GM21381 (cell line): ENCODE measurements at regions not wholly inside any gene's neighbourhood (a gene's known extent, or its start where the extent isn't known, plus 50 kb on each side); places are given as distances from the start of the nearest gene placed in this dataset.
"Not testable (repeated sequence)": the region's sequence is repeated elsewhere in the genome, so short reads cannot be mapped to it uniquely, and the experiment has no call there.

Source experiments
- ATAC-seq: cut with Tn5 transposase; IDR thresholded peaks from one replicate; pipeline ENCODE4 v1.9.1; 2021; ENCODE audit warnings: mild to moderate bottlenecking, moderate library complexity; ENCODE audit not compliant: unreplicated experiment

DNA sequence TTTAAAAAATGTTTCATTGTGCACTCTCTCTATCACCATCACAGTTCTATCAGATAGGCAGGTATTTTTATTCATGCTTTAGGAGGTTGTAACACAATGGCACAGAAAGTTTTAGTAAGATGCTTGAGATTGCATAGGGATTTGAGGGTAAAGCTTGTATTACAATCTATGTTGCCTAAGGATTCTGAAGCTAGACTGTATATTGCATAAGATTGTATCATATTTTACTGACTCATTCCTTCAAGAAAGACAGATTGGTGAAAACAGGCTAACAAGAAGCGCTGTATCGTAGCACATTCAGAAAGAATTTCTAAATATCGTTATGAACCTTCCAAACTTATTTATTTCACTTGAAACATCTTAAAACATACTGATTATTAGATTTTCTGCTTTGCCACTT lies 577.7 kb downstream of the EBF1 start:
- ATAC-seq, result no peak

DNA sequence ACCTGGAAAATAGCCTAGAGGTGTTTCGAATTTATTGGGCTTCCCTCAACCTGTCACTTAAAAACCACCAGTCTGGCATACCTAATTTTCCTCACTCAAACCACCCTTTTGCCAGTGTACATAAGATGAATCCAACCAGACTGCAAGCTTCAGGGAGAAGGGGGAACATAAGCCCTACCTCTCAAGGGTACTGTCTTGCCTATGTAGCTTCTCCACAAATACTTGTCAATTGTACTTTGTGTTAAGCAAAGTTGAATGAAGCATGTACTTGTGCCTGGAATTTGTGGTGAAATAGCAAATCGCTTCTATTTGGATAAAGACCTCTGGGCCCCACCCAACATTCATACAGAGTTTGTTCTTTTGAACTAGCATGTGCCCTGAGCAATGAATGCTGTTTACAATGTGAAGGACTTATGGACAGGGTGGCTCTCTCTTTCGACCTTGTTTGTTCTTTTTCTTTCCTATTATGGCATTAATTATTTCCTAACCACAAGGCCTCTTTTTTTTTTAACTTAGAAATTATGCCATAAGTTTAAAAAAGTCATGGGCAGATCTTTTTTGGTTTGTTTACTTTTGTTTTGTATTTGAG lies 580.2 kb downstream of the EBF1 start:
- no peak for ATAC-seq

DNA sequence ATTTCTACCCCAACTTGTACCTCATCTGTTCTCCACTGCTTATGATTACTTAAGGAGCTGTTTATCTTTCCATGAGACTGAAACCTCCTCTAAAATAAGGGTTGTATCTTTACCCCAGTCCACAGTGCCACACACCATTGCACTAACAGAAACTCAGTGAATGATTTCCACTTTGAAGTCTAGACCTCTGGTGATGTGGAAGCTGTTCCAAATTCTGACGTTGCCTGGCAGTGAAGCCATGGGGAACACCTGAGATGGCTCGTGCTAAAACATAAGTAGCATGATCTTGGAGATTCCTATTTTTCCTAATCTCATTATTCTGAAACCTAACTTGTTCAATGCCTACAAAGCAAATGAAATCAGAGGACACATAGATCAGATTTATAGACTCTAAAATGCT lies 583.2 kb downstream of the EBF1 start:
- no peak for ATAC-seq

DNA sequence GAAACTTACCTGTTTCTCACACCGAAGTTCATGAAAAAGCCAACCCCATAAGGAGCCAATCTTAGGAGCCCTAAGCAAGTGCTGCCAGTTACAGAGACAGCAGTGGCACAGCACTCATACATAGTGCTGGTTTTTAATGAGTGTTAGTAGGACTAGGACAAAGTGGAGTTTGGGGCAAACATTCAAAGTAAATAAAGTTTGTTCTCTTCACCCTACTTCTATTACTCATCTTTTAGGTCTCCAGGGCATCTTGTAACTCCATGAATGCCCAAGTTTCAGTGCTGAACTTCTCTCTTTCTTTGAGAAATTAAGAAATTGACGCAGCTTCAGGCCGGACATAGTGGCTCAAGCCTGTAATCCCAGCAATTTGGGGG lies 584.7 kb downstream of the EBF1 start:
- no peak for ATAC-seq

DNA sequence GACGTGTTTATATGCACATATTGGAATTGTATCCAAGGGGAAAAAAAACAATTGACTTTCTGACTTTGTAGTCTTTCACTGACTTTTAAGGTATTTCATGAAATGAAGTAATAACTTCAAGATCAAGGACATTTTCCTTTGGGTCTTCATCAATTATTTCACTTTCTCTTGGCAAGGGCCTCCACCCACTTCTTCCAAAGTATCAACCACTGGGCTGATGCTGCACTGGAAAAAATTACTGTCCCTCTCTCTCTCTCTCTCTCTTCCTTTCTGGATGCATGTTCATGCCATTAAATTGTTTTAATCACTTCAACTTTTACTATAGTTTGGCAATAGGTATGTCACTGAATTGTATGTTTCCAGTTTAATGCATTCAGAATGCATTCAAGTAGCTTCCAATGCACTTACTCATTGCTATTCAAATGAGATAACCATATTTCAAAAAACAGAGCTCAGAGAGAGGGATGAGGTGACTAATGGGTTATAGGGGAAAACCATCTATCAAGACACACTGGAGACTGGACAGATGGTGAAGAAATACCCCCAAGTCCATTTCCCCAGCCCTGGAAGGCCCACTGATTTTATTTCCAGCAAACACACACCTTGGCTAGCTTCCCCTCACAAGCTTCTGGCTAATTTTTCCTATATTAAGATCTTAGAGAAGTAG lies 585.3 kb downstream of the EBF1 start:
- no peak for ATAC-seq

DNA sequence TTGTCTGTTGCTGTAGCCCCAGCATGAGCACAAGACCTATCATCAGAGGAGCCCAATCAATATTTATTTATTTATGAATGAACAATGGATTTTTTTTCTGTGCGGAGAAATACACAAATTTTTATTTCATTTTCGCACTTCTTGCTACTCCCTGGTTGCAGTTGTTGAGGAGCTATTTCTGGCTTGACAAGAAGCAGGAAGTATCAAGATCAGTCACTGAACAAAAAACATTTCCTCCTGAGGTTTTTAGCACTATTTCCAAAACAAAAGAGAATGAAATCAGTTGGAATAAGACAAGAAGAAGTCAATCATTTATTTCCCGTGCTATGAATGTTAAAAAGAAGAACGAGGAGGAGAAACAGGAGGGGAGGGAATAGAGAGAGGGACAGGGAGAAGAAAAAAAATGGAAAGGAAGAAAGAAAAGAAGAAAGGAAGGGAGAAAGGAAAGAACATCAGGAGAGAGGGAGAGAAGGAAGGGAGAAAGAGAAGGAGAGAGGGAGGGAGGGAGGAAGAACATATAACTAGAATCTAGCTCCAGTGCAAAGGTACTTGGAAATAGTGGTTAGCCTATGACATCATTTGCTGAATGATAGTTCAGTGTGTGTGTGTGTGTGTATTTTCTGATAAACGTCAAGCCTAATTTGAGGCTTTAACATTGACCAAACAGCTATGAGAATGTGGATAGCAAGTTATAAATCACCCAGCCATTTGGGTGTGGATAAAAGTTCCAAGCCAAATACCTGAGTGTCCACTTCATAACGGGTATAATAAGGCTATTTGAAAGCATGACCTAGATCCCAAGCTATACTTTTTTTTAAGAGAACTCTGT lies 586.0 kb downstream of the EBF1 start:
- ATAC-seq, result peak; percentile 40

DNA sequence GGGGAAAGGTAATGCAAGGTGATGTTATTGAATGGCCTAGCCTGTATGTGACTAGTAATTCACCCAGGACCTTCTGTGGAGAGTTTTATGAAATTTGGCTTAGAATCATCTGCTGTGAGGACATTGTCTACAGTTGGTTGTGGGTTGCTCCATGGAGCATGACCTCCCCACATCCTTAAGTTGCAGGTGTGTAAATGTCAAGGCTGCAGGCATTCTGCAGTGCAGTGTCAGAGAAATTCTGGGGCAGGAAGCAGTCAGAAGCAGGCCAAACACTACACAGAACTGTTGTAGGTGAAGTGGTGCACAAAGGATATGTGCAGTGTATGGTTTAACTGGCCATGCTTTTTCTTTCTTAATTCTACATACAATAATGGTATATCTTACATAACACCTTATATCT lies 588.3 kb downstream of the EBF1 start:
- peak; percentile 75 for ATAC-seq

DNA sequence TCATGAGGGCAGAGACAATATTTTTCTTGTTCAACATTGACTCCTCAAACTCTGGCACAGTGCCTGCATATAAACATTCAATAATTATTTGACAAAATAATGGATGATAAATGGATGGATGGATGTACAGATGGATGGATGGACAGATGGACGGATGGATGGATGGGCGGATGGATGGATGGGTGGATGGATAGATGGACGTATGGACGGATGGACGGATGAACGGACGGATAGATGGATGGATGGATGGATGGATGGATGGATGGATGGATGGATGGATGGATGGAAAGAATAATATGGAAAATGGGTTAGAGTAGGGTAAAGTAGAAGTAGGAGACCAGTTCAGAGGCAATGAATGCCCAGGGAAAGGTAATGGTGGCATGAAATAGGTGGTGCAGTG lies 589.2 kb downstream of the EBF1 start:
- no peak for ATAC-seq

DNA sequence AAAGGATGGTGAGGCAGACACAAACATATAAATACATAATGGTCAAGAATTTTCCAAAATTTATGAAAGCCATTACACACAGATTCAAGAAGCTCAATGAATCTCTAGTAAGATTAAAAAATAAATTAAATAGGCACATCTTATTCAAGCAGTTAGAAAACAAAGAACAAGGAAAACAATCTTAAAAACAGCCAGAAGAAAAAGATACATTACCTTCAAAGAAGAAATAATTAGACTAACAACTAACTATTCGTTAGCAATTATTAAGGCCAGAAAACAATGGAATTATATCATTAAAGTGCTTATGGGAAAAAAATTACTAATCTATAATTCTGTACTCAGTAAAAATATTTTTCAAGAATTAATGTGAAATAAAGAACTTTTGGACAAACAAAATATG lies 593.1 kb downstream of the EBF1 start:
- no peak for ATAC-seq

DNA sequence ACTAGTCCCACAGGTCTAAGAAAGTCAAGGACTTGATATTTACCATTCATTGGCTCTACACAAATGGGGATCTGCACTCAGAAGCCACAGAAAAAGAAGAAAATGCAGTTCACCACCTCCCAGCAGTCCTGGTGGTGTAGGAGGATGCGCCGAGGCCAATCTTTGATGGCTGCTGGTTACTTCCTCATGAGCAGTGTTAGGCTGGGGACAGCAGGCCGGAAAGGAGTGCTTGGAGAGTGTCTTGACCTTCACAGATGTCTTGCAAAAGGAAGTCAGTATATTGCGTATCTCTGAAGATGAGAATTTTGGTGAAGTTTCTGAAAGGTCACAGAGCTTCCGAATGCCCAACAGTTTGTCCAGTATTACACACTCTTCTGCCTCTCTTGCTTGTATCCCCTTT lies 597.0 kb downstream of the EBF1 start:
- ATAC-seq, result no peak

DNA sequence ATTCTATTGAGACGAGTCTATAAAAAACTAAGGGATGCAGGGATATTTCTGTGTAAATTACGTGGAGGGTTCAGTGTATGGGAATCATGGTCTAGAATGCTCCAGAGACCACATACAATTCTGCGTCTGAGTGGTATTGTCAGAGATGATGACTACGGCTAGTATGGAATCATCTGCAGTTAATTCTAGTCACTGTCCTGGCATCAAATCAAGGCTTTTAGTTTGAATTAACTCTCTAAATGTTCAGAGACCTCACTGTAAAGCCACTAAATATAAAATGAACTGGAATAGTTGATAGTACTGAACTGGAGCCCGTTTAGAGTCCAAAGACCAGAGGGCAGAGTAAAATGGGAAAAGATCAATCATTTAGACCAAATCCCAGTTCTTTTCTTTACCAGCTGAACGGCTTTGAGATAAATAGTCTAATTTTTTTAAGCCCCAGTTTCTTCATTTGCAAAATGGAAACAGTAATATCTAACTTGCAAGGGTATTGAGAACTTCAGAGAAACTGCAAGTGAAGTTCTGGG lies 599.8 kb downstream of the EBF1 start:
- no peak for ATAC-seq

DNA sequence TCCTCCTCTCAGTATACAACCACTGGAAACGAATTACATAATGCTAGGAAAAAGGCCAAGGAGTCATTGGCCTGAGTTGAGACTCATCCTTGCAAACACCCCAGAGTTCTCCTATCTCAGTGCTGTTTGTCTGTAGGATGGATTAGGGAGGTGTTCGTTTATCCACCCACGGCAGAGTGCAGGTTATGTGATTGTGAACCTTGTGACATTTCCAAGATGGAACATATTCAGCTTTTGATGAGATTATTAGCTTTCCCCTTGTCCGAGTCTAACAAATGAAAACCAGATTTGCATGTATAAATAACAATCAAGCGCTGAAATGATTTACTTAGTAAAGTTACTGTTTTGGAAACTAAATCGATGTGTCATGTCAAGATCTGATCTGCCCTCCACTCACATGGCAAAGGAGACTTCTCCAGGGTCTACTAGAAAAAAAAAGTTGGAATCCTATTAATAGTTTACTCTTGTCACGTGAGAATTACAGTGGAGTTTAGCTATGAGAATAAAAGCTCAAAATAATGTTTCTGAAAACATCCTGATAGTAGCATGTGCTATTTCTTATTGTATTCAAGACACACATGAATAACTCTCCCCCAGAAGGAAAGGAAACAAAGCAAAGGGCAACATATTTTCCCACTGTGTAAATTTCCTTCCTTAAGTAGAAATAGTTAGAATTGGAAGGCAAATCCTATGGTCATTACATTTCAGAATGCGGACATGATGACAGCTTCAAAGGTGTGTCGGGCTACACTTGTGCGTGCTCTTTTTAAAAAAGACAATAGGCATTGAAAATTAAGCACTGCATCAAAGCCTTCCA lies 600.4 kb downstream of the EBF1 start:
- no peak for ATAC-seq

DNA sequence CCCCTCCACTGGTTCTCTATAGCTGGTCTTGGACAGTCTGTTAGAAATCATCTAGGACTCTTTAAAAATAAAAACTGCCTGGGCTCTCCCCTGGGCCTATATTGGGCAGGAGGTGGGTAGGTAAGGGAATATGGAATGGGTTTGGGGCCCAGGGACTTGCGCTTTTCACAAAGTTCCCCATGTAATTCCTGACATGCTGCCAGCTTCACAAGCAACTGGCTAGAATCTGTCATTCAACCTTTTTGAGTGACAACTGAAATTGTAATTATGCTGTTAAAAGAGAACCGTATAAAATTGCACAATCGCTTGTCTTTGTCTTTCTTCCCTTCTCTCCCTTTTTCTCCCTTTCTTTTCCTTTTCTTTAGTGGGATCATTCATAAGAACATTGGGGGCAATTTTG lies 603.1 kb downstream of the EBF1 start:
- no peak for ATAC-seq

DNA sequence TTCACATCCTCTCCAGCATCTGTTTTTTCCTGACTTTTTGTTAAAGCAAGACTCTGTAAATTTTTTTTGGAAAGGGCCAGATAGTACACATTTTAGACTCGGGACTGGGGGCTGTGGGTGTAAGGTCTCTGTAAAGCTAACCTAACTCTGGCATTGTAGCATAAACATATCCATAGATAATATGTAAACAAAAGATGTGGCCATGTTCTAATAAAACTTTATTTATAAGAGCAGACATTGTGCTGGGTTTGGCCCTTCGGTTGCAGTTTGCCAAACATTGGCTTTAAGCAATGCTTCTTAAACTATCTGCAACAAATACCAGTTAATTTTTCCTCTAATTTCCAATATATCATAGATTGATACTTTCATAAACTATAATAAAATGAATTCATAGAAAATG lies 605.2 kb downstream of the EBF1 start:
- no peak for ATAC-seq

DNA sequence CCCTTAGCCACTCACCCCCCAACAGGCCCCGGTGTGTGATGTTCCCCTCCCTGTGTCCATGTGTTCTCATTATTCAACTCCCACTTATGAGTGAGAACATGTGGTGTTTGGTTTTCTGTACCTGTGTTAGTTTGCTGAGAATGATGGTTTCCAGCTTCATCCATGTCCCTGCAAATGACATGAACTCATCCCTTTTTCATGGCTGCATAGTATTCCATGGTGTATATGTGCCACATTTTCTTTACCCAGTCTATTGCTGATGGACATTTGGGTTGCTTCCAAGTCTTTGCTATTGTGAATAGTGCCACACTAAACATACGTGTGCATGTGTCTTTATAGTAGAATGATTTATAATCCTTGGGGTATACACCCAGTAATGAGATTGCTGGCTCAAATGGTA lies 605.7 kb downstream of the EBF1 start:
- not testable (repeated sequence) for ATAC-seq

DNA sequence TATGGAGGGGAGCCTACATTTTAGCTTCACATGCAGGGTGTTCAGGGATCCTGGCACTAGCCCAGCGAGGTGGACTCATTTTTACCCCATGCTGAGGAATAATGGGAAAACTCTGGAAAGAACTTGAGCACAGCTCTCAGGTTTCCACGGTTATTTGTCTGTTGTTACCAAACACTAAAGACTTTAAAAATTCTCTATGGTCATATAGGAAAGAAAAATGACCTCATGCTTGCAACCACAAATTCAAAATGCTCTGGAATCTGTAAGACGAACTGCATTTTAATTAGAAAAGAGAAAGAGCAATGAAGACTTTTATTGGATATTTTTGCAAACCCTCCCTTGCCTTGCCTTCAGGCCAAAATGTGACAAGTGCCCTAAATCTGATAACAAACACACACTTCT lies 606.9 kb downstream of the EBF1 start:
- no peak for ATAC-seq

DNA sequence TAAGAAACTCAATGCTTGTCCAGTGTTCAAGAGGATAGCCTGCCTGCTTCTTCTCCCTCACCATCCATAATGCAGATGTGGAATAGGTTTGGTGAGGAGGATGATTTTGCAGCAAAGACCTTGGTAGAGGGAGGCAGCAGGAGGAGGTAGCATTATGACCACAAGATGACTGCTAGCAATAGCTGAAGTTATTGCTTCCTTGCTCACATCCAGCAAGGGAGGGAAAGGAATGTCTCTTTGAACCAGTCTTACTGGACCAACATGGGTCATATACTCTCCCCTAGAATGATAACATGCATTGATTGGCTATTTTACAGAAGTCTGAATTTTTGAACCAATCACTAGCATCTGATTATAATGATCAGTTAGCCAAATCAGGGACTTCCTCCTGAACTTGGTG lies 607.6 kb downstream of the EBF1 start:
- ATAC-seq, result no peak

DNA sequence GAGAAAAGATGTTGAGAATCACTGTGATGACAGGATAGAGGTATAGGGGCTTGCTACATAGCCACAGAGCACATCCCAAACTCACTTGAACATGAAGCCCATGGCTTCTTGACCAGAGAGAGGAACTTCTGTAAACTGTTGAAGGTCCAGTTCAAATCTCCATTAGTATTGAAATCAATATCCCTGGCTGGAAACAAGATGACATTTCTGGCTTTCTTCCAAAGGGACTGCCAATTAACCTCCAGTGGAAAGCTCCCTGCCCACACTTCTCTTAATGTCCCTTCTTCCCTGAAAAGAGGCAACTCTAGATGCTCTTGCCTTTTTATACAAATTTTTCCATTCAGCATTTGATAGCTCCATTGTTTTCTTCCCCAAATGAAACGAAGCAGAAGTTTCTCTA lies 612.1 kb downstream of the EBF1 start:
- ATAC-seq, result no peak

DNA sequence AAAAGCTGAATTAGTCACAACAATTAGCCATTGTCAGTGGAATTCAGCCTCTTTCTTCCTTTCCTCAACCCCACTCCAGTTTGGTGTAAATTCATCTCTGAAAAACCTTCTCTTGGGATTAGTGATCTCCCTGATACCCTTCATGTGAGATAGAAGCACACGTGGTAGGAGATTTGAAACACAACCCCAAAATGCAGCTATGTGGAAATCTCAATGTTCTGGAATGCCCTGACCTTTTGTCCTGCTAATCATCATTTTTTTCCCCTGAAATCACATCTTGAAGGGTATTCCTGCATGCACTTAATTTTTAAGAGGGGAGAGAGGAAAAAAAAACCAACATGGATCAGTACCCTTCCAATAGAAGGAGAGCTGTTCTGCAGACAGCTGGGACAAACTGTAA lies 612.6 kb downstream of the EBF1 start:
- no peak for ATAC-seq

DNA sequence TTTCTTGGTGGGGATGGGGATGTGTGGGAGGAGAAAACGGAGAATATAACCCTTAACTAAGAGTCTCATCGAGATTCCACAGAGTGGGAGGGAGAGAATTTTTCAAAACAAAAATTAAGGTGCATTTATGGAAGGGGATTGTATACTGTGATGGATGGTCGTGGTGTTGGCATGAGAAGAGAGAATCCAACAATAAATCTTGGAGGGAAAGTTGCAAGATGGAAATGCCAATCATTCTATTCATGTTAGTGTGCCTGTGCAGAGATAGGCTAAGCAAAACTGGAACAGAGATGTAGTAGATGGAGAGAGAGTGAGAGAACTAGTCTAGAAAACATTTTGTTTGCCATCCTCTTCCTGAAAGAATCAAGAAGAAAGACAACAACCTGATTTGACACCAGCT lies 613.1 kb downstream of the EBF1 start:
- no peak for ATAC-seq

DNA sequence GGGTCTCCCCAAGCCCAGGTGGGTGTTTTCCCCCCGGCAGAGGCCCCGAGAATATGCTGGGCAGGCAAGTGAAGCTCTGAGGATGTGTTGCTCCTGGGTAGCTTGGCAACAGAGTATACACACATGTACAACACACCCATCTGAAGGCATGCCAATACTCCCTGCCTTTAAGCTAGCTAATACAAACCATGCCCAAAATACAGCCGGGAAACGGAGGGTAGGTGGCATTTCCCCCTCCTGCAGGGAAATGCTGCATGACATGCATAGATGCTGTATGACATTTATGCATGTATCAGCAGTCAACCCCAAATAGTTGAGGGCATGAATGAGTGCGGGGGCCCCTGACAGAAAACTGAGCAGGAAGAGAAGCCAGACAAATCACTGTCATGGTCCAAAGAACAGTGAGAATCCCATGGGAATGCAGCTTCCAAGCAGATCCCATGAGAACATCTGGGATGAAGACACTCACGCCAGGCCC lies 614.1 kb downstream of the EBF1 start:
- no peak for ATAC-seq
